A549 (cell line): ENCODE measurements at regions not wholly inside any gene's neighbourhood (a gene's known extent, or its start where the extent isn't known, plus 50 kb on each side); places are given as distances from the start of the nearest gene placed in this dataset.

Experiments
- CHD4 ChIP-seq: fragments of 200-600 bp; sonication (generic); IDR thresholded peaks from 2 replicates; pipeline ENCODE4 v1.6.1; 2016; ENCODE audit warnings: antibody characterized with exemption, mild to moderate bottlenecking, borderline replicate concordance
- CTCF ChIP-seq: fragments of >200 bp; sonication (Bioruptor Twin); formaldehyde crosslinking; IDR thresholded peaks from 3 replicates; pipeline ENCODE4 v1.5.1; 2016
- E2F6 ChIP-seq: IDR thresholded peaks from 2 replicates; pipeline ENCODE4 v1.6.1; 2012; ENCODE audit warnings: low read depth, borderline replicate concordance
- JUN ChIP-seq, 2 experiments: fragments of >200 bp; sonication (Bioruptor Twin); formaldehyde crosslinking; IDR thresholded peaks; 2 replicates in 1 of 2; 3 replicates in 1 of 2; pipeline ENCODE4 v1.6.1; 2016 to 2017
- JUNB ChIP-seq: fragments of >200 bp; sonication (Bioruptor Twin); formaldehyde crosslinking; IDR thresholded peaks from 2 replicates; pipeline ENCODE4 v1.6.1; 2016
- KDM5A ChIP-seq: fragments of 200-600 bp; sonication (generic); IDR thresholded peaks from 2 replicates; pipeline ENCODE4 v1.6.1; 2016; ENCODE audit warnings: antibody characterized with exemption, mild to moderate bottlenecking
- NFE2L2 ChIP-seq: fragments of 150-350 bp; conservative IDR thresholded peaks from 2 replicates; pipeline ENCODE4 v1.6.1; 2014; ENCODE audit warnings: low read length
- PBX3 ChIP-seq: IDR thresholded peaks from 2 replicates; pipeline ENCODE4 v1.6.1; 2012
- POLR2AphosphoS2 ChIP-seq: conservative IDR thresholded peaks from 2 replicates; pipeline ENCODE4 v1.6.1; 2012; ENCODE audit warnings: low read length, improper control_type of control experiment, inconsistent platforms
- REST ChIP-seq: fragments of 200-600 bp; sonication (generic); IDR thresholded peaks from 2 replicates; pipeline ENCODE4 v1.6.1; 2016; ENCODE audit warnings: antibody characterized with exemption, mild to moderate bottlenecking, moderate library complexity
- RNF2 ChIP-seq: fragments of 200-600 bp; sonication (generic); IDR thresholded peaks from 2 replicates; pipeline ENCODE4 v1.6.1; 2016; ENCODE audit warnings: low read depth, mild to moderate bottlenecking, antibody characterized with exemption, moderate library complexity, borderline replicate concordance
- ZC3H11A ChIP-seq: fragments of 450-650 bp; IDR thresholded peaks from 2 replicates; pipeline ENCODE4 v1.6.1; 2014; ENCODE audit warnings: antibody characterized with exemption, mild to moderate bottlenecking

- TF ChIP-seq CTCF = no peak
- TF ChIP-seq REST = no peak
- TF ChIP-seq JUN (IDR thresholded peaks at IDR 0.05) = no peak
- TF ChIP-seq CHD4 = no peak
- no peak for TF ChIP-seq NFE2L2
- no peak for TF ChIP-seq E2F6
- no peak for TF ChIP-seq POLR2AphosphoS2
- no peak for TF ChIP-seq ZC3H11A
- no peak for TF ChIP-seq RNF2
- no peak for TF ChIP-seq JUNB
- no peak for TF ChIP-seq PBX3
- no peak for TF ChIP-seq KDM5A
These were observed 164.4 kb downstream of the EFNB2 start for GRCh38 chr13:106371024-106371423.
